ENCODE measurements at regions not wholly inside any gene's neighbourhood (a gene's known extent, or its start where the extent isn't known, plus 50 kb on each side); places are given as distances from the start of the nearest gene placed in this dataset.
A peak's percentile ranks its signal among the peaks of the same experiment; 100 is the strongest.
"Not testable (repeated sequence)": the region's sequence is repeated elsewhere in the genome, so short reads cannot be mapped to it uniquely, and the experiment has no call there.

DNA sequence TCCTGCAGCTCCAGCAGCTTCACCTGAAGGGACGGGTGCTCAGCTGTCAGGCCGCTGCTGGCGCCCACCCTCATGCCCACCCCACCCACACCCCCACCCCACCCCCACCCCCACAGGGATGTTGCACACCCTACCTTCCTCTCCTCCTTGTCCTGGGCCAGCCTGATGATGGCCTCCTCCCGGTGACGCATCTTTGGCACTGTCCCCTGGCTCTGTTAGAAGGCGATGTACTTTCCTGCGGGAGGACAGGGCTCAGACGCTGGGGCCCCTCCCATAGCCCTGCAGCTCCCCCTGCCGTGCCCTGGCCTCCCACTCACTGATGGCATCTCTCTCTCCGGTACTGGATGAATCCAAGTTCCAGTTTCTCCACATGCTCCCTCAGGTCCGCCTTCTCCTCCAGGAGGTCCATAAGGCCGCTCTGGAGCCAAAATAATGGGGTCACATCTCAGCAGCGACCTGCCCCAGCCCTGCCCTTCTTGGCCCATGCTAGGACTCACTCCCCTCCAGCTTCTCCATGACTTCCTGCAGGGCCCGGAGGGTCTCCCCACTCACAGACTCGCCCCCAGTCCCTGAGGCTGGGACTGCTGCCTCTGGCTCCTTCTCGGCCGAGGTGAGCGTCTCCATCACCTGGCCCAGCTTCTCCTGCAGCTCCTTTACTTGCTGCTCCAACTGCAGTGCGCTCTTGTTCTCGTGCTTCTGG is 55.2 kb downstream of the GOLGA8B start:
- H3K36me3 ChIP-seq (ENCODE audit: low read depth, missing control alignments); H3K4me3 ChIP-seq; DNase-seq; H3K4me1 ChIP-seq; intact Hi-C loops (cut with DNase I; ENCODE audit: low total_unique reads); H3K27ac ChIP-seq; H3K27me3 ChIP-seq; H3K9me3 ChIP-seq: not testable (repeated sequence)
- no CpG with 5 or more reads among the region's 20 CpGs for WGBS, 2 donors

DNA sequence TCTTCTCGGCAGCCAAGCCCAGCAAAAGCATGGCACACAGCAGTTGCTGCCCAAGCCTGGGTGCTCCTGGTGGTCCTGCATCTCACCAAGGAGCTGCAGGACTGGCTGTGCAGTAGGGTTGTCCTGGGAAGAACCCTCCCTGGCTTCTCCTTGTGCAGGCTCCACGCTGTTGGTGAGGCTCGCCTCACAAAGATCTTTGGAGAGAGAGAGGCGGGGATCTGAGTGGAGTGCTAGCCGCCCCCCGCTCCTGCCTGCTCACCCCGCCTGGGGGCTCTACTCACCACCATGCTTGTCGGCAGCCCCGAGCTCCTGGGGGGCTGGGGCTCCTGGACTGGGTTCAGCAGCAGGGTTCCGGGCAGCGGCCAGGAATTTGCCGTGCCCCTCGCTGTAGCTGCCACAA is 55.8 kb downstream of the GOLGA8B start:
- intact Hi-C loops (cut with DNase I; ENCODE audit: low total_unique reads); H3K4me1 ChIP-seq; H3K36me3 ChIP-seq (ENCODE audit: low read depth, missing control alignments); H3K27me3 ChIP-seq; H3K4me3 ChIP-seq; H3K27ac ChIP-seq; H3K9me3 ChIP-seq; DNase-seq: not testable (repeated sequence)
- WGBS, 2 donors: no CpG with 5 or more reads among the region's 13 CpGs

DNA sequence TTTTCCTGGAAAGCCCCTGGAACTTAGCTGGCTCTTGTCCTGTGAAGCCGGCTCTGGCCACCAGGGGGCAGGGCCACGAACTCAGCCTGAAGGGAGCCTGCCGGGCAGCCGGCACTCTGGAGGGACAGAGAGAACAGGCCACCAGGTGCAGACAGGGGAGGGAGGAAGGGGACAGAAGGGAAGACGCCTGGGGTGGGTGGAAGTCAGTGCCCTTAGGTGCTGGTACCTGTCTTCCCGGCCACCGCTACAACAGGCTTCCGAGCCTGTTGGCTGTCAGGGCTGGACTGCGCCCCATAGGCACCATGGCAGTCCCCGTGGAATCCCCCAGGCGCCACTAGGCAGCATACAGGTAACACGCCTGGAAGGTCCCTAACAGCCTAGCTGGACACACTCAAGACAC is 59.6 kb downstream of the GOLGA8B start:
- H3K4me1 ChIP-seq; H3K27me3 ChIP-seq; H3K4me3 ChIP-seq; DNase-seq; H3K36me3 ChIP-seq (ENCODE audit: low read depth, missing control alignments); H3K27ac ChIP-seq; H3K9me3 ChIP-seq; intact Hi-C loops (cut with DNase I; ENCODE audit: low total_unique reads): not testable (repeated sequence)
- WGBS, 2 donors: 95% methylated on average over 3 of the region's 12 CpGs; no CpG with 5 or more reads in 1 of the 2 donors

DNA sequence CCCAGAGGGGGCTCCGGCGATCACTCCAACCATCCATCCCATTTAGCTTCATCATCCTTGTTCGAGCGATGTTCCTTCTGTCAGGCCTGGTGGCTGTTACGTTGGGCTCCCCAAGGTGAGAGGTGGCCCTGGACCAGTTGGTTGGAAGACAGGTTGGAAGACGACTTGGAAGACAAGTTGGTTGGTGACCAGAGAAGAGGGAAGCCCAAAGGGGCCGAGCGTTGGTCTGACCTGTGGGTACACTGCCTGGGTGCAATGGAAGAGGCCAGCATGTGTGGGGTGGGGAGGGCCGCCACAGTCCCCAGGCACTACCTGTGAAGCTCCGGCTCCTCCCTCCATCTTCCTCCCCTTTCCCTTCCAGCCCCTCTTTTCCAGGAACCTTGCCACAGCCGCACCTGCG is 60.9 kb downstream of the GOLGA8B start:
- H3K4me1 ChIP-seq; H3K9me3 ChIP-seq; H3K27ac ChIP-seq; H3K27me3 ChIP-seq; H3K4me3 ChIP-seq; DNase-seq; intact Hi-C loops (cut with DNase I; ENCODE audit: low total_unique reads); H3K36me3 ChIP-seq (ENCODE audit: low read depth, missing control alignments): not testable (repeated sequence)
- WGBS, 2 donors: 84 to 90% methylated on average over 7 to 8 of the region's 12 CpGs

DNA sequence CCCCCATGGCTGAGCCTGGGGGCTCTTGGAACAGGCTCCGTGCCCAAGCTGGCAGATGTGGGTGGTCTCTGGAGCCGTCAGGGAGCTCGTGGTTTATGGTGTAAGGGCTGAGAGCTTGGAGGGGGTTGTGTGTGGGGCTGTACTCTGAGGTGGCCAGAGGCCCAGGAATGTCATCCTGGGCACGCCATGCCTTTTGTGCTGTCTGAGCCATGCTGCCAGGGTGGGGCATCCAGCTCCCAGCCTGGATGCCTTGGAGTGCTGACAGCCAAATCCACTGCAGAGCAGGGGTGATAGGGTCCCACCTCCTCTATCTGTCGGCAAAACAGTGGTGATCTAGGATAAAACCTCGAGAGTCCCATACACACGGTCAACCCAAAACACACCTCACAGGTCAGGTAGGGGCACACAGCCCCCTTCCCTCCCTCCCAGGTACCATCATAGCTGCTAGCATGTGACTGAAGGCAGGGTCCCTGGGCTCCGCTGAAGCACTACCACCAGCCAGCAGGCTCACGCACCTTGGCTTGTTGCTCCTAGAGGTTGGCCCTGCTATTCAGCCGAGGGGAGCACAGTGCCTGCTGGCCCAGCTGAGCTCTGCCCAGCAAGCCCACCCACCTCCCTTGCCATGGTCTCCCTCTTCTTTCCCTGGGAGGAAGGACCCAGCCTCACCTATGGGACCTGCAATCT is 61.5 kb downstream of the GOLGA8B start:
- H3K27ac ChIP-seq; intact Hi-C loops (cut with DNase I; ENCODE audit: low total_unique reads); DNase-seq; H3K4me3 ChIP-seq; H3K9me3 ChIP-seq; H3K27me3 ChIP-seq; H3K36me3 ChIP-seq (ENCODE audit: low read depth, missing control alignments); H3K4me1 ChIP-seq: not testable (repeated sequence)
- WGBS, 2 donors: 72 to 94% methylated on average over 4 to 10 of the region's 10 CpGs

DNA sequence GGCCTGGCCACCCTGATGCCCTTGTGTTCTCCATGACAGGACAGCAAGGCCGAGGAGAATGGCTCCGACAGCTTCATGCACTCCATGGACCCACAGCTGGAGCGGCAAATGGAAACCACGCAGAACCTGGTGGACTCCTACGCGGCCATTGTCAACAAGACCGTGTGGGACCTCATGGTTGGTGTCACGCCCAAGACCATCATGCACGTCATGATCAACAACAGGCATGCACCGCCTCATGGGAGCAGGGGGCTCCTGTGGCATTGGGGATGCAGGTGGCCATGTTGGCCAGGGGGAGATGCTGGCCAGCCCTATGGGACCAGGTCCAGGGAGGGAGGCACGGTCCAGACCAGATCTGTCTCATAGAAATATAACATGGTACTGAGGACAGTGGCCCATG is 62.9 kb downstream of the GOLGA8B start:
- H3K27me3 ChIP-seq: no peaks in the 10 kb centered on the region
- TF ChIP-seq POLR2A (IDR thresholded peaks at IDR 0.05): no peak
- TF ChIP-seq, protein P1, sequence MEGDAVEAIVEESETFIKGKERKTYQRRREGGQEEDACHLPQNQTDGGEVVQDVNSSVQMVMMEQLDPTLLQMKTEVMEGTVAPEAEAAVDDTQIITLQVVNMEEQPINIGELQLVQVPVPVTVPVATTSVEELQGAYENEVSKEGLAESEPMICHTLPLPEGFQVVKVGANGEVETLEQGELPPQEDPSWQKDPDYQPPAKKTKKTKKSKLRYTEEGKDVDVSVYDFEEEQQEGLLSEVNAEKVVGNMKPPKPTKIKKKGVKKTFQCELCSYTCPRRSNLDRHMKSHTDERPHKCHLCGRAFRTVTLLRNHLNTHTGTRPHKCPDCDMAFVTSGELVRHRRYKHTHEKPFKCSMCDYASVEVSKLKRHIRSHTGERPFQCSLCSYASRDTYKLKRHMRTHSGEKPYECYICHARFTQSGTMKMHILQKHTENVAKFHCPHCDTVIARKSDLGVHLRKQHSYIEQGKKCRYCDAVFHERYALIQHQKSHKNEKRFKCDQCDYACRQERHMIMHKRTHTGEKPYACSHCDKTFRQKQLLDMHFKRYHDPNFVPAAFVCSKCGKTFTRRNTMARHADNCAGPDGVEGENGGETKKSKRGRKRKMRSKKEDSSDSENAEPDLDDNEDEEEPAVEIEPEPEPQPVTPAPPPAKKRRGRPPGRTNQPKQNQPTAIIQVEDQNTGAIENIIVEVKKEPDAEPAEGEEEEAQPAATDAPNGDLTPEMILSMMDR (IDR thresholded peaks at IDR 0.05): no peak
- H3K4me3 ChIP-seq: no peak overlapping the region
- no peaks in the 10 kb centered on the region for H3K36me3 ChIP-seq (ENCODE audit: low read depth, missing control alignments)
- no peaks in the 10 kb centered on the region for H3K9me3 ChIP-seq
- intact Hi-C loops (cut with DNase I; ENCODE audit: low total_unique reads): no loop called here
- H3K4me1 ChIP-seq: no peaks in the 10 kb centered on the region
- WGBS, 2 donors: 87 to 100% methylated on average over 3 to 11 of the region's 11 CpGs
- no peak overlapping the region for H3K27ac ChIP-seq
- DNase-seq: no peak

DNA sequence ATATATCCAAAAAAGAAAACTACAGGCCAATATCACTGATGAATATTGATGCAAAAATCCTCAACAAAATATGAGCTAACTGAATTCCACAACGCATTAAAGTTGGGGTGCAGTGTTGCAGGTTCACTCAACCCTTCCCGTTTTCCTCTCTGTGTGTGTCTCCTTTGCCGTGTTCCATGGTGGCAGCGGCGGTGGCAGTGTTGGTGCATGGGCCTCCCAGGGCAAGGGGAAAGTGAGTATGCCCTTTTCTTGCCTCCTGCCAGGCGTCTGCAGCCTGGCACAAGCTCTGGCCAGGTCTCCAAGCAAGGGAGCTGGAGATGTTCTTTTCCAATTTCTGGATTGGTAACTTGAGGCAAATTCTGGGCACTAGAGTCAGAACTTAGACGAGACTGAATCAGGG is 63.4 kb downstream of the GOLGA8B start:
- 87 to 95% methylated on average over 6 to 7 of the region's 7 CpGs for WGBS, 2 donors
- intact Hi-C loops (cut with DNase I; ENCODE audit: low total_unique reads); H3K4me3 ChIP-seq; H3K27ac ChIP-seq; DNase-seq; H3K27me3 ChIP-seq; H3K9me3 ChIP-seq; H3K36me3 ChIP-seq (ENCODE audit: low read depth, missing control alignments); H3K4me1 ChIP-seq: not testable (repeated sequence)

DNA sequence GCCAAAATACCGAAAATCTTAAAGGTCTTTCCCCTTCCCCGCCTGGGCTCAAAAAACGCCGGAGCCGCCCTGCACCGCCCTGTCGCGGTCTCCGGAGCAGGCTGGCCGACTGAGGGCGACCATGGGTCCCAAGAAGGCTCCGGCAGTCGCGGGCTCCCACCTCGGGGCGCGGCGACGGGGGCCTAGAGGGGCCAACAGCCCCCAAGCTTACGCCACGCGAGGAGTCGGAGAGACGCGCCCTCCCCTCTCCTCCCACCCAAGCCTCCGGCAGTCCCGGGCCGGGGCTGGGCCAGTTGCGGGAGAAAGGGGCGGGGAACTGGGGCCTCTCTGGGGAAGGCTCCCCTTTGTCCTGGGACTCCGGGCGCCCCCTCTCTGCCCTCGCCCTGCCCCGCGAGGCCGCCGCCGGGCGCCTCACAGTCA is 69.2 kb downstream of the GOLGA8B start:
- TF ChIP-seq POLR2A (IDR thresholded peaks at IDR 0.05): no peak
- TF ChIP-seq, protein P1 (IDR thresholded peaks at IDR 0.05): no peak
- 0 to 1% methylated on average over 12 to 36 of the region's 39 CpGs for WGBS, 2 donors
- no peaks in the 10 kb centered on the region for H3K36me3 ChIP-seq (ENCODE audit: low read depth, missing control alignments)
- H3K4me3 ChIP-seq: peak overlapping the region; percentile 74 to 77
- no peaks in the 10 kb centered on the region for H3K9me3 ChIP-seq
- no peaks in the 10 kb centered on the region for H3K27me3 ChIP-seq
- DNase-seq: peak; percentile 76
- H3K27ac ChIP-seq: peak overlapping the region; percentile 70 to 78
- intact Hi-C loops (cut with DNase I; ENCODE audit: low total_unique reads): no loop called here
- peaks cover 11% of the 10 kb centered on the region for H3K4me1 ChIP-seq
